ENCODE measurements at regions not wholly inside any gene's neighbourhood (a gene's known extent, or its start where the extent isn't known, plus 50 kb on each side); places are given as distances from the start of the nearest gene placed in this dataset.

DNA sequence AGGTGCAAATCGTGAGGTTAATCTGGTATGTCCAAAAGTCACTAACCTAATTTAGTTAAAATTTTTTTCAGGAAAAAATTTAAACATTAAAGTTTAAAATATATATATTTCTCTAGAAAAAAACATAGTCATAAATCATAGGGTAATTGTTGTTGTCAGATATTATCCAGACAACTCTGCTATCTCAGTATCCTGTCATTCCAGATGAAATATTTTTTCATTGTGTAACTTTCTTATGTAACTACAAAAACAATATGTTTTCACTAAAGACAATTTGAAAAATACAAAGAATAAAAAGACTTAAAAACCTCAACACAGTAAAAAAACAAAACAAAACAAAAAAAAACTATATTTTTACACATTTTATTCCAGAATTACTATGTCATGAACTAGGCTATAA is 57.6 kb downstream of the TENT5A start:
- TF ChIP-seq, protein P1, sequence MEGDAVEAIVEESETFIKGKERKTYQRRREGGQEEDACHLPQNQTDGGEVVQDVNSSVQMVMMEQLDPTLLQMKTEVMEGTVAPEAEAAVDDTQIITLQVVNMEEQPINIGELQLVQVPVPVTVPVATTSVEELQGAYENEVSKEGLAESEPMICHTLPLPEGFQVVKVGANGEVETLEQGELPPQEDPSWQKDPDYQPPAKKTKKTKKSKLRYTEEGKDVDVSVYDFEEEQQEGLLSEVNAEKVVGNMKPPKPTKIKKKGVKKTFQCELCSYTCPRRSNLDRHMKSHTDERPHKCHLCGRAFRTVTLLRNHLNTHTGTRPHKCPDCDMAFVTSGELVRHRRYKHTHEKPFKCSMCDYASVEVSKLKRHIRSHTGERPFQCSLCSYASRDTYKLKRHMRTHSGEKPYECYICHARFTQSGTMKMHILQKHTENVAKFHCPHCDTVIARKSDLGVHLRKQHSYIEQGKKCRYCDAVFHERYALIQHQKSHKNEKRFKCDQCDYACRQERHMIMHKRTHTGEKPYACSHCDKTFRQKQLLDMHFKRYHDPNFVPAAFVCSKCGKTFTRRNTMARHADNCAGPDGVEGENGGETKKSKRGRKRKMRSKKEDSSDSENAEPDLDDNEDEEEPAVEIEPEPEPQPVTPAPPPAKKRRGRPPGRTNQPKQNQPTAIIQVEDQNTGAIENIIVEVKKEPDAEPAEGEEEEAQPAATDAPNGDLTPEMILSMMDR (IDR thresholded peaks at IDR 0.05) = no peak

DNA sequence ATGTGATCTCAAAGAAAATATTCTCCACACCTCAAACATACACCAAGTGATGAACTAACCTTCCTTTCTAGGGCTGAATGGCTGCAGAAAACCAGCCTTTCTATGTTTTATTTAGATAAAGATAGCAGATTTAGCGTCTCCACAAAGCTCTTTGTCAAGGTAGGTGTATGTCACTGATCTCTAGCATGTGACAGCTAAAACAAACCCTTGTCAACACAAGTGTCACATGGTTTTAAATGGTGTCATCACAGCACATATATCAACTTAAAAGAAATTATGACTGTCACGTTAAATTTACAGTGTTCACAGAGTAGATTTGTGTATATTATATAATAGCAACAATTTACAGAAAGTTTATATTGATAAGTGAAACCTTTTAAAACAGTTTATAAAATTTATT is 58.3 kb downstream of the TENT5A start:
- TF ChIP-seq, protein P1 (IDR thresholded peaks at IDR 0.05) = no peak

GRCh38 chr6:81693266-81693665 is 59.2 kb downstream of the TENT5A start:
- TF ChIP-seq, protein P1 (IDR thresholded peaks at IDR 0.05) = no peak

DNA sequence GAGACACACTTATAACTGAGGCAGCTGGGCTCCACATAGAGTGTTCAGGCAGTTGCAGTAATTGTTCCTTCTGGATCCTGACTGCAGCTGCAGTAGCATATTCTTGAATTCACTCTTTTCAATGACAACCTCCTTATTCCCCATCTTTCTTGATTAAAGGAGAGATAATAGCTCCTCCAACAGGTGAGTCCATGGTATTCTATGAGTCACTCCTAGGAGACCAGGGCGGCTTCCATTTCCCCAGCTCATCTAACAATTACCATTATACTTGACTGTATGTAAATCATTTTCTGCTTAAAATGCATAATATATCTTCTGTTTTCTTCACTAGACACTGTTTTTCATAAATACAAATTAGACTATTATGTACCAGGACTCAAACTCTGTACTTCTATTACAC is 62.4 kb downstream of the TENT5A start:
- TF ChIP-seq, protein P1 (IDR thresholded peaks at IDR 0.05) = no peak

- TF ChIP-seq, protein P1 (IDR thresholded peaks at IDR 0.05) = no peak
These were observed 62.9 kb downstream of the TENT5A start for GRCh38 chr6:81689580-81689979.

- TF ChIP-seq, protein P1 (IDR thresholded peaks at IDR 0.05) = no peak
These were observed 68.6 kb downstream of the TENT5A start for GRCh38 chr6:81683912-81684311.

DNA sequence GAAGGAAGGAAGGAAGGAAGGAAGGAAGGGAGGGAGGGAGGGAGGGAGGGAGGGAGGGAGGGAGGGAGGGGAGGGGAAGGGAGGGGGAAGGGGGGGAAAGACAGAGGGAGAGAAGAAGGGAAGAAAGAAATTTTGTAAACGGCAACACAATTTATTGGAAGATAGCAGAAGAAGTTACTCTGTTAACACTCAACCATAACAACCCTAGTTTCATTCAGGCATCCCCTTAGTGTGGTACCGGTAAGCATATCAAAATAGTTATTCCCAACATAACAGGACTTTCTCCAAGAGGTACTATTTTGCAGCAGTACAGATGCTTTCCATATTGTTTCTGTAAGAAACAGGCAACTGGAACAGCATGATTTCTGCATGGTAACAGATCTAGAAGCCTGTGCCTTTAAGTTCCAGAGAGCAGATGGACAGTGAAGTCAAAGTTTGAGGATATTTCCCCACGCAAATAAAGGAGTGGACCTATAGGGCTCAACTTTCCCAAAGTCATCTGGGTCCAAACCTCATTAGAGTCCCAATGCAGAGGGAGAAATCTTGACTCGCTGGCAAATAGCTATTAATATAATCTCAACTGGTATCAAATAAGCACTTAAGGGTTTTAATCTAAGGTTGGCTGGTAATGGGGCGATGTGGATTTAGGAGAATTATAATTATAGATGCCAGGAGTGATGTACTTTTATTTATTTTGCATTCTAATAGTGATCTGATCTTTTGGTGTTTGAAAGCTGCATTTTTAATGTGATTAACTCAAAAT is 69.4 kb downstream of the TENT5A start:
- TF ChIP-seq, protein P1 (IDR thresholded peaks at IDR 0.05) = no peak
